ENCODE measurements at regions not wholly inside any gene's neighbourhood (a gene's known extent, or its start where the extent isn't known, plus 50 kb on each side); places are given as distances from the start of the nearest gene placed in this dataset.

- no peak for TF ChIP-seq MXD4 (CRISPR knock-in tag; IDR thresholded peaks at IDR 0.05; ENCODE audit: borderline replicate concordance)
- no peak for TF ChIP-seq ATF1 (CRISPR knock-in tag; IDR thresholded peaks at IDR 0.05)
- no peak for TF ChIP-seq CTCF (IDR thresholded peaks at IDR 0.05)
- TF ChIP-seq STAT6 (CRISPR knock-in tag; conservative IDR thresholded peaks at IDR 0.05; ENCODE audit: low read depth), result no peak
- TF ChIP-seq NR1H2 (CRISPR knock-in tag; IDR thresholded peaks at IDR 0.05), result no peak
- TF ChIP-seq MAX (CRISPR knock-in tag; IDR thresholded peaks at IDR 0.05), result no peak
- TF ChIP-seq PRDM15 (CRISPR knock-in tag; IDR thresholded peaks at IDR 0.05), result no peak
These were observed 1363.3 kb downstream of the MAT2B start for GRCh38 chr5:164868761-164869160.
